ENCODE measurements at regions not wholly inside any gene's neighbourhood (a gene's known extent, or its start where the extent isn't known, plus 50 kb on each side); places are given as distances from the start of the nearest gene placed in this dataset.
"Not testable (repeated sequence)": the region's sequence is repeated elsewhere in the genome, so short reads cannot be mapped to it uniquely, and the experiment has no call there.

DNA sequence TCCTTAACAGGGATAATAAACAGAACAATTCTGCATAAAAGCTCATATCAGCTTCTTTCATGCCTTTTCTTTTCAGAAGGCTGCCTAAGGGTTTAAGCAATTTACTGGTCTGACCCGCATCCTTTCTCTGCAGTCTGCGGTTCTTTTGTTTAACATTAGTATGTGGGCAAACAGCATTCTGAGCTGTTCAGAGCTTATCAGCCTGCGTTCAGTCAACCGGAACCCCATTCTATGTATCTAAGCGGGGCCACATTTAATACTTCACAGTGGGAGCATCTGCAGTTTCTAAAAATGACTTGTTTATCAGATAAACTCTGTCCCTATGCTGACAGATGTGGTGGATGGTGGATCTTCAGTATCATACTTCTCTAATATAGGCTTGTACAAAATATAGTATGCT lies 758.9 kb upstream of the MMS22L start:
- DNase-seq: peak; percentile 59

DNA sequence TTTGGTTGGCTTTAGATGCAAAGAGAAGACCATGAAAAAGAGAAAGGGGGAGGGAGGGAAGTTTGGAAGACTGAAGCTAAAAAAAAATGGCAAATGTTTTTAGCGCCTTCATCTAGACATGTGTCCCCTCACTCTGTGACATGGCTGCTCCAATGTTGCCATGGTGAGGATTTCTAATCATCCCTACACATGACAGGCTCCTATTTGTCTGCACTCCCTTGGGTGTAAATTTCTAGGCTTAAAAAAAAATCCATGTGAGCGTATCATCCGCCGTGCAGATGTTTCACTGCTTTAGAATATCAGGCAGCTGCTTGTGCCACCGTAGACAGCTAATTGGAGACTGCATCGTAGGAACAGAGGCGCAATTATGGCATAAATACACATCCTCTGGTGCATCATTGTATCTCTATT lies 761.1 kb upstream of the MMS22L start:
- peak; percentile 77 for DNase-seq

DNA sequence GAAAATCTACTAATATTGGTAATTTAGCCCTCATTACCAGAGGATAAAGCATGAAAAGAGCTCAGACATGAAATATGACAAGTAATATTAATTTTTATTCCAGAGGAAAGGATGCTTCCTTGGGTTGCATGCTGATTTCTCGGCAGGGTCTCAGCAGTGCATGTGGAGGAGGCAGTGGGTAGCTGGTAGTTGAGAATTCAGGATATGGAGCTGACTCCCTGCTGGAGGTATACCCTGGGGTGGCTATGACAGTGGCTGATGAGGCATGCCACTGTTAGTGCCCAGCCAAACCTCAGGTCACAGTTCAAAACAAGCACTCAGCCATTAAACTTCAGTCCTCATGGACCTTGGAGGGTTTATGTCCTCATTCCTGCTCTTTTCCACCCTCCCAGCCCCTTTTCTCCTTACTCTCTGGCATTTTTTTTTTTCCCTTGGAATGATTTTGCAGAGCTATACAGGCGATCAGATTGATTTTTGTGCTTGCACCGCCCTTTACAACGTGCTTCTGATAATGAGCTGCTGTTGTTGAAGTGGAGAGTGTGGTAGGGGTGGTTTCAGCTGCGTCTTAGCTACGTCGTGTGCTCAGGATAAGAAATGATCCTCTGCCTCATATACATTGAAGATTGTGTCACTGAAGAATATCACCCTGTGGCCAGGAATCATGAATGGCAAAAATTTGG lies 761.9 kb upstream of the MMS22L start:
- peak; percentile 46 for DNase-seq

DNA sequence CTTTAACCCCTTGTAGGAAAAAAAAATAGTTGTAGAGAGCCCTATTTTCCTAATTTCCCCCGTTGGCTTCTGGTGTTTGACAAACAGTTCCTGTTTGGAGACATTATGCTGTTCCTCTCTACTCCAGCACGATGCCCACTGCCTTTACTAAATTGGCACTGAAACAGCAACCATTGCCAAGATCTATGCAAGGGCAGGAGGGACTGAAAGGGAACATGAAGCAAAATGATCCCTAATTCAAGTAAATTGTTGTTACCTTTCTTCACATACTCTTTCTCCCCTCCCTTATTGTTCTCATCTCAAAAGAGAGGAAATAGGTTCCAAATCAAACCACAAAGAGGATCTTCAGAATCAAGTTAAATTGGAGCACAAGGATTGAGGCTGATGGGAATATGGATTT lies 764.1 kb upstream of the MMS22L start:
- no peak for DNase-seq

DNA sequence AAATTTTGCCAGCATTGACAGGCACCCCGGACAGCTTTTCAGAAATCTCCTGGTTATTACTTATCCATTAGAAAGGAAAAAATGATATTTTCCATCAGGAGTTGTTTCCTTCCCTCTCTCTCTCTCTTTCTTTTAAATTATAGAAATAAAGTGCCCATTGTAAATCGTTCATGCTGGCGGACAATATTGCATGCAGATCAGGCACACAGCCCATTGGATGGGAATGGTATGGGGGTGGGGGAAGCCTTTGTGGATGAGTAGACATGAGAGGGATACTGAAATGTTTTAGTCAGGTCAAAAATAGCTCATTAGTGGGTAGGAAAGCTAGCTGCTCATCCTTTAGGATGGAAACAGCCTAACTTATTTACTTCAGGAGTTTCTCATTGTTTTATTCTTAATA lies 764.9 kb upstream of the MMS22L start:
- no peak for DNase-seq

DNA sequence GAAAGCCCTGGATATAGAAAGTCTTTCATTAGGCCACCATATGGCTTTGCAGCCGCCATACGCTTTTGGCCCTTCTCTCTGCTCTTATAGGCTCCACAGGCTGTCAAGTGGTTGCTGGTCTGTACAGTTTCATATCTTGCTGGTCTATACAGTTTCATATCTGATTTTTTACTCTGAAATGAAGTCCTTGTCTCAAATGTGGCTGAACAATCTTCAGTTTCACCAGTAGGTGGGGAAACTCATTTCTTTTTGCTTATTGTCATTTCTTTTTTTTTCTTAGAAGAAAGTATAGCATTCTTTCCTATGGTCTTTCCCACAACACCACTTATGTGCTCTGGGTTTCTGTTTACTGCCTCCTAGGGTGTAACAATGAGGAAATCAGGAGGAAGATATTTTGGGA lies 771.4 kb upstream of the MMS22L start:
- no peak for DNase-seq

DNA sequence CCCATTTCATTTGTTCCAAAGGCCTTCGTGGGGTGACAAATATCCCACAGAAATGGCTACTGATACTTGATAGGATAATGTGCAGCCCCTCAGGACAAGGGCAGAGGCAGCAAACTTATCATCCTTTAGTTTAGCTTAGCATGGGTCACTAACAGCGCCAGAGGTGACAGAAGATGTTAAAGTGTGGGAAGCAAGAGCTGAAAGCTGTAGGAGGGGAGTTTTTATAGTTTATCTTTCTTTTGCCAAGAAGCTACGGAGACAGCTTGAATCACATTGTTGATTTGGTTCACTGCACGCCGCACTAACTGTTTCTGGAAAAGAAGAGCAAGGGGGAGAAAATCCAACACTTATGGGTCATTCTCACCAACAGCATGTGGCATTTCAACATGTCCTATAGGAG lies 773.9 kb upstream of the MMS22L start:
- DNase-seq: no peak

DNA sequence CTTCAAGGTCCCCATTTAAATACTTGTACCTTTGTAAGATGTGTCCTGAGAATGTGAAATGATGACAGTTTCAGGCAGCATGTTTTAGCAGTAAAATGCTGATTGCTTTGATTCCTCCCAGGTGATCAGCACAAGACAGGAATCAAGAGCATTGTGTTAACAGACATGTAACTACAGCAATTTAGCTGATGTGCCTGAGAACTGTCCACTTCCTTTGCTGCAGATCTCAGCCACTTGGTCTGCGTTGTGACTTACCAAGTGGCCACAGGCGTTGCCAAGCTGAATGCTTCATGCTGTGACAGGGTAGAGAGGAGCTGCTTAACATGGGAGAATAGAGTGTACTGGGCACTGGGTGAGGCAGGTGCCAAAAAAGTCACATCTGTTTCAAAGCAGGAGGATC lies 767.0 kb upstream of the POU3F2 start:
- no peak for DNase-seq

DNA sequence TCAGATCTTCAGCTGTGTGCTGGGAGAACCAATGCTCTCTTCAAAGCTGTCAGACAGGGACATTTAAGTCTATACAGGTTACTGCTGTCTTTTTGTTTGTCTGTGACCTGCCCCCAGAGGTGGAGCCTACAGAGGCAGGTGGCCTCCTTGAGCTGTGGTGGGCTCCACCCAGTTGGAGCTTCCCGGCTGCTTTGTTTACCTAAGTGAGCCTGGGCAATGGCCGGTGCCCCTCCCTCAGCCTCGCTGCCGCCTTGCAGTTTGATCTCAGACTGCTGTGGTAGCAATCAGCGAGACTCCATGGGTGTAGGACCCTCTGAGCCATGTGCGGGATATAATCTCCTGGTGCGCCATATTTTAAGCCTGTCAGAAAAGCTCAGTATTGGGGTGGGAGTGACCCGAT lies 745.8 kb upstream of the POU3F2 start:
- not testable (repeated sequence) for DNase-seq

DNA sequence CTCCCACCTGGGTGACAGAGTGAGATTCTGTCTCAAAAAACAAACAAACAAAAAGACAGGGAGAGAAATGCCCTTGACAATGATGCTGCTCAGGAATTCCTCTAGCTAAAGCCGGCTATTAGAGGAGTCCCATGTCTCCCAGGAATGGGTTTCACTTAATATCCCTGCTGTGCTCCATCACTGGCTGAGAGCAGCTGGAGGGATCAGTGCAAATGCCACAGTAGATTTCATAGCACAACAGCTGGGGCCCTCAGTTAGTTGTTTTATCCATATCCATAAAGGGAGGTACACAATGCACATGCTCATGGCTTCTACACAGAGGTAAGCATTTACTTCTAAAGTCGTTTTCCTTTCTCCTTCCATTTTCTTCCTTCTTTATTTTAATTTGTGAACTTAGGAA lies 742.0 kb upstream of the POU3F2 start:
- DNase-seq: peak; percentile 65

DNA sequence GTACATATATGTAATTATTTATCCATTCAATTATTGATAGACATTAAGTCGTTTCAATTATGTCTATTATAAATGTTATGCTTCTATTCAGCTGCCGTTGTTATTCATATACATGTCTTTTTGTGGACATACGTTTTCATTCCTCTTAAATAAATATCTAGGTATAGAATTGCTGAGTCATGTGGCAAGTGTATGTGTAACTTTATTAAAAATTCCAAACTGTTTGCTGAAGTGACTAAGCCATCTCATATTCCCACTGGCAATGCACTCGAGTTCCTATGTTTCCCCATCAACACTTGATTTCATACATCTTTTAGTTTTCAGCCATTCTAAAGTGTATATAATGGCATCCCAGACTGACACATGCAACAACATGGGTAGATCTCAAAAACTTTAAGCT lies 739.7 kb upstream of the POU3F2 start:
- DNase-seq: no peak

DNA sequence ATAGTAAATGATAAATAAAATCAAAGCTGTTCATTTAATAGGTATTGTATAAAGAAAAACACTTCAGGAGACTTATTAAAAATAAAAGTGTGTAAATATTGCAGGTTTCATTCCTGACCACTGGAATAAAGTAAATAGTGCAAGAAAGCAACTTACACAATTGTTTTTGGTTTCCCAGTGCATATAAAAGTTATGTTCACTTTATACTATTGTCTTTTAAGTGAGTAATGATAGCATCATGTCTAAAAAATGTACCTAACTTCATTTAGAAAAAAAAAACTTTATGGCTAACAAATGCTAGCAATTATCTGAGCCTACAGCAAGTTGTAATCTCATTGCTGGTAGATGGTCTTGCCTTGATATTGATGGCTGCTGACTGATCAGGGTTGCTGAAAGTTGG lies 726.6 kb upstream of the POU3F2 start:
- no peak for DNase-seq

DNA sequence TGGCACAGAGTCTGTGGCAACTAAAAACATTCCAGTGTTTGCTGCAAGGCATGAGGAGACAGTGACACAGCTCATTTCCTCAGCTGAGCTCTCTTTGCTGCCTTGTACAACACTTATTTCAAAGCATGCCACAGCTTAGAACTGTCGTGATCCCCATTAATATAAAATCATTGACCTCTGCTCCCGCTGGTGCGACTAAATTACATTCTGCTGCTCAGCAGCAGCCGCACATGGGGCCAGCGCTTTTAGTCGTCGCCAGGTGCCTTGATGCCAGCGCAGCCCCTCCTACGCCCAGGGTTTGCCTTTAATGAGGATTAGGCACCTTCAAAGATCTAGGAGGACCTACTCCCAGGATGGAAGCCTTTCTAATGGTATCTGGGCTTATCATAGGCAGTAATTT lies 717.9 kb upstream of the POU3F2 start:
- peak; percentile 56 for DNase-seq

DNA sequence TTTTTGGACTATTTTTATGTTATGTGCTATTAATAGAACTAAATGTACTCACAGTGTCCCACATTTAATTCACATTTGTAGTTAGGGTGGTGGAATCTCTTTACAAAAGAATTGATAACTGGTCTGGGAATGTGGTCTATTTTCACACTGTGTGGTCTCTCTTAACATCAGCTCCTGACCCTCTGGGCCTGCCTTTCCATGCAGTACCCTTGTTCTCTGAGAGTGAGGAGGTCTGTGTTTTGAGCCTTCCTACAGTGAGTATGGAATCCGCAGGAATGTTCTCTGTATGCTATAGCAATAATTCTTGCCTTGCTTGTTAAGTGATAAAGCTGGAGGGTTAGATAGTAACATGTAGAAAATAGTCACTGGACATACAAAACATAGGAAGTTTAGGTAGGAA lies 717.3 kb upstream of the POU3F2 start:
- DNase-seq: peak; percentile 3

DNA sequence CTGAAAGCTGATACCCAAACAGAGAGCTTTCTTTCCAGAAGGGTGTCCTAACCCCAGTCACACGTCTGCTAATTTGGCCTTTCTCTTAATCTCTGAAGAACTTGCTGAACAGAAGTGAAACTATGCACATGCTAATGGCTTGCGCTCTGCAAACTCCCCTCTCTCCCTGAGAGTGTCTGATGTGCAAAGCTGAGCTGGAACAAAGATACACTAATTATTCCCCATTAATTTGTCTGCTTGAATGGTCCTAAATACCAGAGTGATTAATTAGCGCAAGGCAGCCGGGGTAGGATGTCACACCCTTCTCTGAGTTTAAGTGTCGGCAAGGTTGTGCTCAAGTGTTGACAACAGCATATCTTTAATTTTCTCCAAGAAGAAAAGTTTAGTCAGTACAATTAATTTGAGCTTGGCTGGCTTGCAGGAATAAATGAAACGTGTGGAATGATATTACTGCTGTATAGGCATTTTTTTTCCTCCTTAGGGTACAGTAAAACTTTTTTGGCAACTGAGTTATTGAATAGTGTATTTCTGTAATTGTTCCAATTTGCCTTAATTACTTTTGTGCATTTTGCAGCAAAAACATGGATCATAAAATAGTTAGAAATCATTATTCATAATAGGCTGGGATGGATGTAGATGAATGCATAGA lies 715.9 kb upstream of the POU3F2 start:
- peak; percentile 68 for DNase-seq

DNA sequence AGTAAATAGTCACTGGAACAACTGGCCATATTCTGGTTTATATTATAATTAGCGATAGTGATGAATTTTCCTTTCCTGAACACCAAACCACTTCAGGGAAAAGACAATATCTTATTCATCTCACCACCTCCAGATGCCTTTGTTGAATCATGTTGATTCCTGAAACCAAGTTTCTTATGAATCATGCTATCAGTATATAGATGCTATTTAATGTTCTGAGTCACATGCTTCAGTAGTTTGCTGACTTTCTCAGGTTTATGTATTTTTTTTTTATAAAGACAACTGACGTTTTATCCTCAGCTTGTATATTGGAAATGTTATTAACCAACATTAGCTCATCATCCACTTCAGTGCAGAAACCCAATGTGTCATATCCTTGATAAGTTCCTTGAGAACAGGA lies 710.2 kb upstream of the POU3F2 start:
- no peak for DNase-seq

DNA sequence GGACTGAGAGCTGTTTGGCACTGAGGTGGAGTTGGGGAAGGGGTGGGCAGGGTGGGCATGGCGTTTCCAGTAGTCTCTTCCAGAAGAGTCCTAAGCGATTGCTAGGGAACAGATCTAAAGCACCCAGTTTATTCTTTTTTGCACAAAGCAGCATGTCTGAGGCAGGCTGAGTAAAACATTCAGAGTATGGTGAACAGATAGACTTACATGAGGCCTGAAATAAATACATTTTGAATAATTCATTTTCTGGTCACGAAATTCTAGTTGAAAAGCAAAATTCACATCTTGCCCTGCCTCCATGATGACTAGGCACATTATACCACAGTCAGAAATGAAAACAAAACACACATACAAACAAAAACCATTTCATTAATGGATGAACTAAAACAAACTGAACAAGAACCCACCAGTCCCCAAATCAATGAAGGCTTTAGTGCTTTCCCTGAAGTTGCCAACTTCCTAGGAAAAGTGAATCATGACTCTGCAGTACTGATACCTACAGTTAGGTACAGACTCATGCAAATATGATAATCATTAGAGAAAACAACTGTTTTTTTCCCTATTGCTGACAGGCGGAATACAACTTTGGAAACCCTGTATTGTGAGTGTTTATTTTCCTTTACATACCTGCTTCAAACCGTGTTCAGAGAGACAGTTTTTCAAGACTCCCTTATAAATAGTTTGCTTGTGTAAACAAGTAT lies 702.9 kb upstream of the POU3F2 start:
- DNase-seq: no peak

DNA sequence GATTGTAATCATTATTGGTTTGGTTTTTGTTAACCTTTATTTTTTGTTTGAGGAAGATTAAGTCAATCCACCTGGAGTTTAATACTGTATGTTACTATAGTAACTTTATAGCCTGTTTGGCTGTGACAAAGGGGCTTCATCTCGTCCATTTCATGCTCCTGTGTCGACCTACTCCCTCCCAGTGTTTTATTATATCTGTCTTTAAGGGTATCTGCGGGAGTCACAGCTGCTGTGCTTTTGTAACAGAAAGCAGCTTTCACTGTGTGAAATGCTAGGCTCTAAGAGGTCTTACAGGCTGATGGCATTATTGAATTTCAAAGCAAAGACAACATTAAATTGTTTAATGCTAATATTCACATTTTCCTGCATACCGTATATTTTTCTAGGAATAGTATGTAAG lies 698.0 kb upstream of the POU3F2 start:
- peak; percentile 8 for DNase-seq

DNA sequence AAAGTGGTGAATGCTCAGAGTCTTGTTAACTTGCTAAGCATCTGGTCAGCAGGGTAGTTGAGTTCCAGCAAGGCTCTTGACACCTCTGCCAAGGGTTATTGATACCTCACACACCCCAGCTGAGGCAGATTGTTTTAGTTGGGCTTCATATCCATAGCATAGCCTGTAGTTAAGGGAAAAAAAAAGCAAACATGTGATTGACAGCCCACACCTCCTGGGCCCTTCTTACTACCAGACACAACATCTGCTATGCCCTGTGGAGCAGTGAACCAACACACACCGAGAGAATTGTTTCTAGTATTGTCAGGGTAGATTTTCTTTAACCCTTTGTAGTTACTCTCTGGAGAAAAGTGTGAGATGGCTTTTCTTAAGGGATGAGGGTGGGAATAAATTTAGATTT lies 697.0 kb upstream of the POU3F2 start:
- peak; percentile 20 for DNase-seq

DNA sequence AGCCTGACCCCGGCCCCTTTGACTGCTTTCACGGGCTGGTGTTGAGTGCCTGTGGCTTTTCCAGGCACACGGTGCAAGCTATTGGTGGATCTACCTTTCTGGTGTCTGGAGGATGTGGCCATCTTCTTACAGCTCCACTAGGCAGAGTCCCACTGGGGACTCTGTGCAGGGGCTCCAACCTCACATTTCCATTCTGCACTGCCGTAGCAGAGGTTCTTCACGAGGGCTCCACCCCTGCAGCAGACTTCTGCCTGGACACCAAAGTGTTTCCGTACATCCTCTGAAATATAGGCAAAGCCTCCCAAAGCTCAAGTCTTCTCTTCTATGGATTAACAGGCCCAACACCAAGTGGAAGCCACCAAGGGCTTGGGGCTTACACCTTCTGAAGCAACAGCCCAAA lies 691.5 kb upstream of the POU3F2 start:
- no peak for DNase-seq

DNA sequence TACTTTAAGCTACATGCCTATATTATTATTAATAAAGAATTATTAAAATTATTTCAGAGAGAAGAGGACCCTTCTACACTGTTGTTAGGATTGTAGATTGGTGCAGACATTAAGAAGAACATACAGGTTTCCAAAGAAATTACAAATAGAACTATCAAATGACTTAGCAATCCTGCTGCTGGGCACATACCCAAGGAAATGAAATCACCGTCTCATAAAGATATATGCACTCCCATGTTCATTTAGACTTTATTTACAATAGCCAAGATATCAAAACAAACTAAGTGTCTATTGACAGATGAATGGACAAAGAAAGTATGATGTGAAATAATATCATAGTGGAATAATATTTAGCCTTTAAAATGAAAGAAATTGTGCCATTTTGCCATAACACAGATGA lies 687.7 kb upstream of the POU3F2 start:
- DNase-seq: no peak

DNA sequence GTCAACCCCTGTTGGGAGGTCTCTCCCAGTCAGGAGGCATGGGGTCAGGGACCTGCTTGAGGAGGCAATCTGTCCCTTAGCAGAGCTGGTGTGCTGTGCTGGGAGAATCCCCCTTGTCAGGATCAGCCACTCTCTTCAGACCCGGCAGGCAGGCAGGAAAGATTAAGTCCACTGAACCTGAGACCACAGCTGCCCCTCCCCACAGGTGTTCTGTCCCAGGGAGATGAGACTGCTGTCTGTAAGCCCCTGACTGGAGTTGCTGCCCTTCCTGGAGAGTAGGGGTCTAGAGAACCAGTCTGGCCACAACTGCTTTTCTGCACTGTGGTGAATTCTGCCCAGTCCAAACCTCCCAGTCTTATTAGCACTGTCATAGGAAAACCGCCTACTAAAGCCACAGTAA lies 677.8 kb upstream of the POU3F2 start:
- no peak for DNase-seq

DNA sequence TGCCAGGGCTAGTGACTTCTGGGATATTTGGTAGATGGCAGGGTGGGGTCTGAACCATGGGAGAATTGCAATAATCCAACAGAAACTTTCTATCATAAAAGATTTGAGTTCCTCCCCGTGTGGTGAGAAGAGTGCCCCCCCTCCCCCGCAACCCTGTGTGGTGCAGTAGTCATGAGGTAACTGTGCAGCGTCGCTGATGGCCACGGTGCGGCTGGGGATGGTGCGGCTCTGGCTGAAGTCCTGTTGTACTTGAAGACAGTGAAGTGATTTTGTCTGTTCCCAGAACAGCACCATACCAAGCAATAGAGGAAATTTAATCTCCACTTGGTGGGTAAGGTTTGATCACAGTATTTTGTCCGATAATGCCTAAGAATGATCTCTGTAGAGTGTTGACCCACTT lies 654.8 kb upstream of the POU3F2 start:
- no peak for DNase-seq

DNA sequence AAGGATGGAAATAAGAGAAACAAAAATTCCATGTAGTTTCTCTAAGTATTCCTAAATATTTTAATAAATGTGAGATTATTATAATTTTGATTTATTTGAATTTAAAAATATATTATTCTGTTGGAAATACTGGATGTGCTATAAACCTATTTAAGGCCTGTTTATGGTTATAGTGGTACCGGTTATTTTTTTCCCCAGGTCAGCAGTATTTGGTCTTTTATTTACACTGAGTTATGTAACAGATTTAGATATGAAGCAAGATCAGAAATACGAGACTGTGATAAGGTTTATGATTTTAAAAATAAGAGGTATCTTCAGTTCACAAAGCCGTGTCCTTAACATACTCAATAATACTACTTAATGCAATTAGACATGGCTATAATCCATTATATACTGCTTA lies 634.3 kb upstream of the POU3F2 start:
- DNase-seq: no peak

Data from eye (tissue), 1 donor.